ENCODE measurements at regions not wholly inside any gene's neighbourhood (a gene's known extent, or its start where the extent isn't known, plus 50 kb on each side); places are given as distances from the start of the nearest gene placed in this dataset.

GRCh38 chr9:26462213-26462612 is 430.4 kb downstream of the CAAP1 start:
- H3K27ac Mint-ChIP-seq (ENCODE audit: unreplicated experiment) = no peak overlapping the region
- H3K4me1 Mint-ChIP-seq (ENCODE audit: low read depth) = no peaks in the 10 kb centered on the region
- no peaks in the 10 kb centered on the region for H3K9me3 Mint-ChIP-seq (ENCODE audit: low read depth)
- no peaks in the 10 kb centered on the region for H3K36me3 Mint-ChIP-seq (ENCODE audit: low read depth)
- H3K4me3 Mint-ChIP-seq (ENCODE audit: unreplicated experiment) = no peak overlapping the region
- DNase-seq (ENCODE audit: low spot score) = no peak
- no peaks in the 10 kb centered on the region for H3K27me3 Mint-ChIP-seq (ENCODE audit: low read depth)
- TF ChIP-seq CTCF (IDR thresholded peaks at IDR 0.05) = no peak

- Mint-ChIP-seq H3K27me3 (ENCODE audit: low read depth) (no peaks in the 10 kb centered on the region), H3K27ac (ENCODE audit: unreplicated experiment) (no peak overlapping the region), H3K4me3 (ENCODE audit: unreplicated experiment) (no peak overlapping the region), H3K4me1 (ENCODE audit: low read depth) (no peaks in the 10 kb centered on the region), H3K36me3 (ENCODE audit: low read depth) (no peaks in the 10 kb centered on the region), H3K9me3 (ENCODE audit: low read depth) (no peaks in the 10 kb centered on the region)
- no peak for TF ChIP-seq CTCF (IDR thresholded peaks at IDR 0.05)
- DNase-seq (ENCODE audit: low spot score) = no peak
These were observed 432.0 kb downstream of the CAAP1 start for GRCh38 chr9:26460624-26461023.

GRCh38 chr9:26459959-26460358 is 432.6 kb downstream of the CAAP1 start:
- no peak for DNase-seq (ENCODE audit: low spot score)
- Mint-ChIP-seq H3K4me1 (ENCODE audit: low read depth) (no peaks in the 10 kb centered on the region), H3K27ac (ENCODE audit: unreplicated experiment) (no peak overlapping the region), H3K9me3 (ENCODE audit: low read depth) (no peaks in the 10 kb centered on the region), H3K27me3 (ENCODE audit: low read depth) (no peaks in the 10 kb centered on the region), H3K36me3 (ENCODE audit: low read depth) (no peaks in the 10 kb centered on the region), H3K4me3 (ENCODE audit: unreplicated experiment) (no peak overlapping the region)
- no peak for TF ChIP-seq CTCF (IDR thresholded peaks at IDR 0.05)

DNA sequence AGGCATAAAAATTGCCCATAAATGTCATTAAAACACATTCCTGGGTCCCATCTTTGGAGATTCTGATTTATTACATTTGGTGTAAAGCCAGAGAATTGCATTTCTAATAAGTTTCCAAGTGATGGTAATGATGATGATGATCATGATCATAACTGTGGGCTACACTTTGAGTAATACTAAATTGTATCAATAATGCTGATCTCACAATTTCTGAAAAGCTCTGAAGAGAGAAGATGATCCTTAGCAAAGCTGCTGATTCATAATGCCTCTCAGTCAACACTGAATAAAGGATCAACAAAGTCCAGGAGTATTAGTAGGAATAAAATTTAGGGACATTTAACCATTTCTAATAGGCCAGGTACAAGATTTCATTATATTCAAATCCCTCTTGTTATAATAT is 434.5 kb downstream of the CAAP1 start:
- DNase-seq (ENCODE audit: low spot score) = no peak
- no peaks in the 10 kb centered on the region for H3K36me3 Mint-ChIP-seq (ENCODE audit: low read depth)

GRCh38 chr9:26457151-26457550 is 435.5 kb downstream of the CAAP1 start:
- Mint-ChIP-seq H3K4me3 (ENCODE audit: unreplicated experiment) (no peak overlapping the region), H3K27me3 (ENCODE audit: low read depth) (no peaks in the 10 kb centered on the region), H3K36me3 (ENCODE audit: low read depth) (no peaks in the 10 kb centered on the region), H3K9me3 (ENCODE audit: low read depth) (no peaks in the 10 kb centered on the region), H3K4me1 (ENCODE audit: low read depth) (no peaks in the 10 kb centered on the region), H3K27ac (ENCODE audit: unreplicated experiment) (no peak overlapping the region)
- no peak for TF ChIP-seq CTCF (IDR thresholded peaks at IDR 0.05)
- DNase-seq (ENCODE audit: low spot score) = no peak

More for the DNA sequence above, 434.5 kb downstream of the CAAP1 start:
- Mint-ChIP-seq H3K9me3 (ENCODE audit: low read depth) (no peaks in the 10 kb centered on the region), H3K27me3 (ENCODE audit: low read depth) (no peaks in the 10 kb centered on the region), H3K27ac (ENCODE audit: unreplicated experiment) (no peak overlapping the region), H3K4me1 (ENCODE audit: low read depth) (no peaks in the 10 kb centered on the region), H3K4me3 (ENCODE audit: unreplicated experiment) (no peak overlapping the region)
- no peak for TF ChIP-seq CTCF (IDR thresholded peaks at IDR 0.05)
